ENCODE measurements at regions not wholly inside any gene's neighbourhood (a gene's known extent, or its start where the extent isn't known, plus 50 kb on each side); places are given as distances from the start of the nearest gene placed in this dataset.

- TF ChIP-seq FOXA1 (IDR thresholded peaks at IDR 0.05) (no peak), BHLHE40 (IDR thresholded peaks at IDR 0.05; ENCODE audit: borderline replicate concordance) (no peak), ARNT (IDR thresholded peaks at IDR 0.05) (no peak), ELF4 (IDR thresholded peaks at IDR 0.05) (no peak), ZNF384 (IDR thresholded peaks at IDR 0.05) (no peak), FOXK2 (IDR thresholded peaks at IDR 0.05) (no peak), HDGF (IDR thresholded peaks at IDR 0.05; ENCODE audit: borderline replicate concordance) (no peak), SUZ12 (IDR thresholded peaks at IDR 0.05) (no peak)
These were observed 361.6 kb downstream of the GRIA2 start for GRCh38 chr4:157582141-157582540.
